ENCODE measurements at regions not wholly inside any gene's neighbourhood (a gene's known extent, or its start where the extent isn't known, plus 50 kb on each side); places are given as distances from the start of the nearest gene placed in this dataset.

DNA sequence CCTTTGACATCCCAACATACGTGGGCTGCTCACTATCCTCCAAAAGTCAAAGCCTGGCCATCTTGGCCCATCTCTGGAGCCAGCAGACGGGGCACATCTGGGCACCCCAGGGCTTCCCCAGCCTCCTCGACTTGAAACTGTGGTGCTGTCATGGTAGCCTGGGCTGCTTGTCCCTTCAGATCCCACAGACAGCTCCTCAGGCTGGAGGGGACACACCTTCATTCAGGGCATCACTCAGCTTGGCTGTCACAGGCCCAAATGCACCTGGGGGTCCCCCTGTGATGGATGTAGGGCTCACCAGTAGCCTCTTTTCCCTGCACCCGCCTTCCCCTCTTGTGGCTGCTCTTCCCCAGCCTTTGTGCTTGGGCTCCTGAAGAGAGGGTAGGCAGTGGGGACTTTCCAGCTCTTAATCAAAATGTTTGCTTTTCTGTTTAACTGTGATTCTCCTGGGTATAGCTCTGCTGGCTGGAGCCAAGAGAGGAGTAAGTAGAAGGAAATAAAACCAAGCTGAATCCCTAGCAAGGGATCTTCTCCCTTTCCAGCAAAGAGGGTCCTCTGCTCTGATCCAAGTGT lies 92.3 kb downstream of the GYPC start:
- DNase-seq (ENCODE audit: low read depth, low spot score) = no peak

GRCh38 chr2:126748929-126749518 lies 93.1 kb downstream of the GYPC start:
- DNase-seq (ENCODE audit: low read depth, low spot score) = no peak

DNA sequence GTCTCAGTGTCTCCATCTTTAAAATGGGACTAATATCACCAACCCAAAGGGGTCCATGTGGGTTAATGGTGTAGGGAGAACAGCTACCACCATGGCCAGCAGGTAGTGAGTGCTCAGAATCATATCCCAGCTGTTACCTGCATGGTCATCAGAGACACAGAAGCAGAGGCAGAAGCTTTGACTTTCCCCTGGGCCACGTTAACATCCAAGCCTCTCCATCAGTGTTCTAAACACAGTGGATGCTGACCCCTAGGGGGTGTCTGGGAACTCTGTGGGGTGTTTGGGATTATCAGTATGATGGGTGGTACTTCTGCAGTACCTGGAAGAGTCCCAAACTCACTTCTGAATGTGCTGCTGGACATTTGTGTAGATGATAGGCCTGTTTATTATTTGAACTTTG lies 93.6 kb downstream of the GYPC start:
- DNase-seq (ENCODE audit: low read depth, low spot score) = no peak

- DNase-seq (ENCODE audit: low read depth, low spot score) = no peak
Measured at GRCh38 chr2:126750506-126750905, 94.5 kb downstream of the GYPC start.

- no peak for DNase-seq (ENCODE audit: low read depth, low spot score)
Measured at GRCh38 chr2:126751477-126751876, 95.5 kb downstream of the GYPC start.

- no peak for DNase-seq (ENCODE audit: low read depth, low spot score)
Measured at GRCh38 chr2:126752876-126753275, 96.9 kb downstream of the GYPC start.

GRCh38 chr2:126753501-126754212 lies 97.7 kb downstream of the GYPC start:
- DNase-seq (ENCODE audit: low read depth, low spot score) = no peak

DNA sequence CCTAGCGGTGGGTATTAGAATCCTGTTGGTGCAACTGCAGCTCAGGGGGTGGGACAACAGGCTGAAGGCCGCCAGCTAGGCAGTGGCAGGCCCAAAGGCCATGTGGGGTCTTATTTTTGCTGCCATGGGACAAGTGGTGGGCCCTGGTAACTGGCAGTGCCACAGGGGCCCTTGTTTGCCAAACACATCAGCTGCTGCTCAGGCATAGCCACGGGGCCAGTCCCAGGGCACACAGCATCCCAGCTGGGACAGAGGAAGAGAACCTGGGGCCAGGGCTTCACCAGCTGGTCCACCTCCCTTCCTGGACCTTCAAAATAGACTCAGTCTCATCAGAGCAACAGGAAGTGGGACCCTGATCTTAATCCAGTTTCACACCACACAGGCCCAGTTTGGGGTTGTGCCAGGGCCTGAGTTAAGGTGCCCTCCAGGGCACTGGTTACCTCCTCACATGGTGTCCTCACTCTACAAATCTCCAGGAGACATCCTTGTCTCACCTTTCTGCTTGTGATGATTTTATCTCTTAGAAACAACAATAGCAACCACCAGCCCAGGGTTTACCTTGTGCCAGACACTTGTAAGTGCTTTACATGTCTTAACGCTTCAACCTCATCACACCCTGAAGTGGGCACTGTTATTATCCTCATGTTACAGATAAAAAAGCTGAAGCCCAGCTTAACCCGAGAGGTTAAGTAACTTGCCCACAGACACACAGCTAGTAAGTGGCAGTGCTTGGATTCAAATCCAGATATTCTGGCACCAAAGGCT lies 98.5 kb downstream of the GYPC start:
- no peak for DNase-seq (ENCODE audit: low read depth, low spot score)

DNA sequence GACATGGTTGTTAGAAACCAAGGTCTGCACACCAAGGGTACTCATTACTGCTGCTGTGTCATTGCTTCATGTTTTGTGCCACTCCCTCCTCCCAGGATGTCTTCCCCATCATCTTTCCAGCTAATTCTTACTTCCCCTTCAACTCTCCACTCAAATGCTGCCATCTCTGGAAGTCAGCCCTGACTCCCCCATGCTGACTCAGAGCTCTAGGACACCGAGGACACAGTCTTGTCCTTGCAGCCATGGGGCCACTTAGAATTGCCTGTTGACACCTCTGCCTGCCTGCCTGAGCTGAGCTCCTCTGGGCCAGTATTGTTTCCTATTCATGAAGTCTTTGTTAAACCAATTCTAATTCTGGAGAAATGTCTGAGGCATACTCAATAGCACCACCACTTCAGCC lies 100.2 kb downstream of the GYPC start:
- DNase-seq (ENCODE audit: low read depth, low spot score) = no peak

DNA sequence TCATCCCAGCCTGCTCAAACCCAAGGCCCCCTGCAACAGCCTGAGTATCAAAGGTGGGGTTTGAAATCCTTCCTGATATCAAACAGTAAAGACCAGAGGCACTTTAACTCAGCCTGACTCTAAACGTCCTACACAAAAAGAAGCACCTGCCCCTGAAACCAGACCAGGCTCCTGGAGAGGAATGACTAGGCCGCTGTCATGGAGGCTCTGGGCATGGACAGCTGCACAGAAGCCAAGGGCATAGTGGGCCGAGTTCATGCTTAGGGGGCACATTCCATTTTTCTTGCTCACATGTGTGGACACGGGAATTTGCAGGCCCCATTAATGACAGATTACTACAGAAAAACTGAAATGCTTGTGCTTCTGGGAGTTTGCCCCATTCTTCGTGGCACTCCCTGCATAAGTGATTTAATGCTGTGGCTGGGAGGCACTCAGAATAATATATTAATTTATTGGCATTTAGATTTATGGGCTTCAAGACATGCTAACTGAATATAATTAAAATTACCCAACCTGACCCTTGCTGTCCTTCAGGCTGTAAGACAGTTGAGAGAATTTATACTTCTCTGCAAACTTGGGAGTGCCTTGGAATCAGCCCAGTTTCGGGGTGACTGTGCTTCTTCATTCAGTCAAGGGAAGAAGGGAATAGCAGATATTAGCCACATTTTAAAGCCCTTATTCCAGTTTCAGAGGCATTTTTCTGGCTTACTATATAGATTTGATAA lies 105.5 kb downstream of the GYPC start:
- DNase-seq (ENCODE audit: low read depth, low spot score) = no peak

- no peak for DNase-seq (ENCODE audit: low read depth, low spot score)
Measured at GRCh38 chr2:126761981-126762878, 106.3 kb downstream of the GYPC start.

DNA sequence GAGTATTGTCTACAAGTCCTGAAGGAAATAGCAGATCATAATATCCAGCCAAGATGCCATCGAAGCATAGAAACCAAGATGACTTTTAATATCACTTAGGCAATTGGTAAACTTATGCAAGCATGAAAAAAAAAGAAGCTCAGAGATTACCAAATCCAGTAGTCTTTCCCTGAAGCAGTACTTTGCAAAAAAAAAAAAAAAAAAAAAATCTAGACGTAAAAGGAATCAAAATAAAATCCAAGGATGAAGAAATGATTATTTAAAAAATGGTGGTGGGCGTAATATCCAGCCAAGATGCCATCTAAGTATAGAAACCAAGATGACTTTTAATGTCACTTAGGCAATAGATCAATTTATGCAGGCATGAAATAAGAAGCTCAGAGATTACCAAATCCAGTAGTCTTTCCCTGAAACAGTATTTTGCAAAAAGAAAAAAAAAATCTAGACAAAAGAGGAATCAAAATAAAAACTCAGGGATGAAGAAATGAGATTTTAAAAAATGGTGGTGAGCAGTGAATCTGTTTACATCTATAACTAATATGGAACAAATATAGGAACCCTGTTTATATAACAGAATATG lies 108.8 kb downstream of the GYPC start:
- no peak for DNase-seq (ENCODE audit: low read depth, low spot score)

DNA sequence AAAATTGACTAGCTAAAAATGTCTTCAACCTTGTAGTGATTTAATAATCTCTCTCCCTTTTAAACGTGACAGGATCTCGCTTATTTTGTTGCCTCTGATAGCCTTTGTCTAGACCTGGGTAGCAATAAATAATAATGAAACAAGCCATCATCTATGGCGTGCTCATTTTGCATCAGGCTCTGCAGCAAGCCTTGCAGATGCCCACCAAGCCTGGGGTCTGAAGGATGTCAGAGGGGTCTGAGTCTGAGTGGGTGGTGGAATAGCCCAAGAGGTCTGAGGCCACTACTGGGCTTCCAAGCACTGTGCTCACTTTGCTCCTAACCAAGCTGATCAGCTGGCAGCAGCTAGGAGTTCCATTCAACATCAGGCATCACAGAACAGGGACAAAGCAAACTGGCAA lies 109.4 kb downstream of the GYPC start:
- DNase-seq (ENCODE audit: low read depth, low spot score) = no peak

- DNase-seq (ENCODE audit: low read depth, low spot score) = no peak
Measured at GRCh38 chr2:126766295-126766968, 110.5 kb downstream of the GYPC start.

DNA sequence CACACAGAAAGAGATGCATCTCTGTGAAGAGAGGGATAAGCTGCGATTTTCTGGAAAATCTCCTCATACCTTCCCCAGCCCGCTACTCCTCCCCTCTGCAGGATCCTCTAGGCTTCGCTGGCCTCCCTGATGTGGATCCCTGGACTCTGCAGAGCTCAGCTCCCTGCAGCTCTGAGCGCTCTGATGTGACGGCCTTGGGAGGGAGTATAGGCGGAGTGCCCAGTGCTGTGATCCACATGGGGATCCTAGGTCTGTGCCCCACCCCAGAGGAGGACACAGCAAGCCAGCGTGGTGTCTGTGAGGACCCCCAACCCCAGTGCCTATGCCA lies 111.0 kb downstream of the GYPC start:
- no peak for DNase-seq (ENCODE audit: low read depth, low spot score)

- no peak for DNase-seq (ENCODE audit: low read depth, low spot score)
Measured at GRCh38 chr2:126769118-126769517, 113.2 kb downstream of the GYPC start.

GRCh38 chr2:126770466-126770865 lies 114.5 kb downstream of the GYPC start:
- DNase-seq (ENCODE audit: low read depth, low spot score) = no peak

- no peak for DNase-seq (ENCODE audit: low read depth, low spot score)
Measured at GRCh38 chr2:126771094-126771493, 115.1 kb downstream of the GYPC start.

DNA sequence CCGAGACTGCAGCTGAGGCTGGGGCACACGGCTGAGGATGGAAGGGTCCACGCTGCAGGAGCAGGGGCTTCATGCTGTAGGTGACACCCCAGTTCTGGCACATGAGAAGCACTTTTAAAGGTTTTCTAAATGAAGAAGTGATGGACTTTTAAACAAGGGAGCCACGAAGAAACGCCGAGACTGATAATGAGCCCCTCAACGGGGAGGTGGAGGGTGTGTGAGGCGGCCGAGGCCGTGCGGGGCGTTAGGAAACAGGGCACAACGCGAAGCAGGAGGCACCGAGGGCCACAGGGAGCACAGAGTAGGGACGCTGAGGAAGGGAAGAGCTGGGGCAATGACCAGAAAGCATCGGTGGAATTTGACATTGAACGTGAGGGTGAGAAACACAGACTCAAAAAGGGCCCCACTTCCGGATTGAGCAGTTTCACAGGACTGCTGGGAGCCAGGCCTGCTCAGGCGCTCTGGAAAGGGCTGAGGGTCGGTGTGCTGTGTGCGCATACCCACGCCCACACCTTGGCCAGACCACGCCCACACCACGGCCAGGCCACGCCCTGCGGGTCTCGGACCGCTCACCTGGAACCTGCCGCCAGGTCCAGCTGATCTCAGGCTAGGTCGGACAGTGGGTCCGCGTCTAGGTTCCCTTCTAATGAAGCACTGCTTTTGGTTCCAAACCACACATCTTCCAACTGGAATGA lies 115.7 kb downstream of the GYPC start:
- no peak for DNase-seq (ENCODE audit: low read depth, low spot score)
